ENCODE measurements at regions not wholly inside any gene's neighbourhood (a gene's known extent, or its start where the extent isn't known, plus 50 kb on each side); places are given as distances from the start of the nearest gene placed in this dataset.

GRCh38 chr2:34037886-34038285, 438.8 kb upstream of the FAM98A start:
- H3K27me3 ChIP-seq (ENCODE audit: insufficient read depth, low read depth, low read length) = no peaks in the 10 kb centered on the region
- TF ChIP-seq POLR2AphosphoS5 (IDR thresholded peaks at IDR 0.05) (no peak), MXI1 (conservative IDR thresholded peaks at IDR 0.05; ENCODE audit: poor library complexity, severe bottlenecking) (no peak), SMC3 (conservative IDR thresholded peaks at IDR 0.05; ENCODE audit: poor library complexity) (no peak), TAF1 (IDR thresholded peaks at IDR 0.05; ENCODE audit: low read depth) (no peak), RAD21 (conservative IDR thresholded peaks at IDR 0.05) (no peak), EP300 (conservative IDR thresholded peaks at IDR 0.05; ENCODE audit: poor library complexity, severe bottlenecking) (no peak), CTCF (IDR thresholded peaks at IDR 0.05; ENCODE audit: poor library complexity, severe bottlenecking) (no peak), EZH2 (IDR thresholded peaks at IDR 0.05; ENCODE audit: borderline replicate concordance, insufficient read depth, low read length, poor library complexity, severe bottlenecking) (no peak), REST (IDR thresholded peaks at IDR 0.05; ENCODE audit: borderline replicate concordance) (no peak)
- no peaks in the 10 kb centered on the region for H3K9me3 ChIP-seq (ENCODE audit: low read length)
- no peaks in the 10 kb centered on the region for H3K79me2 ChIP-seq (replicated peaks; ENCODE audit: insufficient read depth, low read length)
- H3K36me3 ChIP-seq (ENCODE audit: insufficient read depth, low read length) = no peaks in the 10 kb centered on the region
- H3K9me2 ChIP-seq (ENCODE audit: insufficient read depth, low read length) = no peaks in the 10 kb centered on the region
- H4K20me1 ChIP-seq (ENCODE audit: insufficient read depth) = no peaks in the 10 kb centered on the region
- H3F3A ChIP-seq (ENCODE audit: insufficient read depth, low read length, poor library complexity, severe bottlenecking) = no peaks in the 10 kb centered on the region
- H3K27ac ChIP-seq (ENCODE audit: low read length) = no peak overlapping the region
- H3K4me2 ChIP-seq (ENCODE audit: low read length) = no peak overlapping the region
- no peak overlapping the region for H3K9ac ChIP-seq (ENCODE audit: low read length)
- no peak overlapping the region for H2AFZ ChIP-seq (ENCODE audit: low read depth, low read length)
- H3K4me3 ChIP-seq (ENCODE audit: low read length) = no peak overlapping the region

- H4K20me1 ChIP-seq (ENCODE audit: insufficient read depth) = no peaks in the 10 kb centered on the region
- no peak overlapping the region for H2AFZ ChIP-seq (ENCODE audit: low read depth, low read length)
- no peaks in the 10 kb centered on the region for H3K27me3 ChIP-seq (ENCODE audit: insufficient read depth, low read depth, low read length)
- TF ChIP-seq CTCF (IDR thresholded peaks at IDR 0.05; ENCODE audit: poor library complexity, severe bottlenecking) = no peak
- TF ChIP-seq TAF1 (IDR thresholded peaks at IDR 0.05; ENCODE audit: low read depth) = no peak
- TF ChIP-seq RAD21 (conservative IDR thresholded peaks at IDR 0.05) = no peak
- TF ChIP-seq EZH2 (IDR thresholded peaks at IDR 0.05; ENCODE audit: borderline replicate concordance, insufficient read depth, low read length, poor library complexity, severe bottlenecking) = no peak
- TF ChIP-seq MXI1 (conservative IDR thresholded peaks at IDR 0.05; ENCODE audit: poor library complexity, severe bottlenecking) = no peak
- no peak for TF ChIP-seq REST (IDR thresholded peaks at IDR 0.05; ENCODE audit: borderline replicate concordance)
- TF ChIP-seq POLR2AphosphoS5 (IDR thresholded peaks at IDR 0.05) = no peak
- no peak for TF ChIP-seq SMC3 (conservative IDR thresholded peaks at IDR 0.05; ENCODE audit: poor library complexity)
- no peak for TF ChIP-seq EP300 (conservative IDR thresholded peaks at IDR 0.05; ENCODE audit: poor library complexity, severe bottlenecking)
- H3K36me3 ChIP-seq (ENCODE audit: insufficient read depth, low read length) = no peaks in the 10 kb centered on the region
- no peak overlapping the region for H3K4me3 ChIP-seq (ENCODE audit: low read length)
- H3K9ac ChIP-seq (ENCODE audit: low read length) = no peak overlapping the region
- H3F3A ChIP-seq (ENCODE audit: insufficient read depth, low read length, poor library complexity, severe bottlenecking) = no peaks in the 10 kb centered on the region
- no peak overlapping the region for H3K4me2 ChIP-seq (ENCODE audit: low read length)
- H3K9me2 ChIP-seq (ENCODE audit: insufficient read depth, low read length) = no peaks in the 10 kb centered on the region
- H3K27ac ChIP-seq (ENCODE audit: low read length) = no peak overlapping the region
- H3K79me2 ChIP-seq (replicated peaks; ENCODE audit: insufficient read depth, low read length) = no peaks in the 10 kb centered on the region
- no peaks in the 10 kb centered on the region for H3K9me3 ChIP-seq (ENCODE audit: low read length)
Observed at GRCh38 chr2:34037157-34037556, 438.1 kb upstream of the FAM98A start.
